PFSK-1 (cell line): ENCODE measurements at regions not wholly inside any gene's neighbourhood (a gene's known extent, or its start where the extent isn't known, plus 50 kb on each side); places are given as distances from the start of the nearest gene placed in this dataset.

ENCODE experiments used
- FOXP2 ChIP-seq: optimal IDR thresholded peaks from 2 replicates; pipeline ENCODE3; 2011; ENCODE audit warnings: borderline replicate concordance, control low read depth, inconsistent platforms; ENCODE audit not compliant: insufficient read depth; ENCODE audit errors: extremely low read length, extremely low read depth
- POLR2AphosphoS5 ChIP-seq: IDR thresholded peaks from 2 replicates; pipeline ENCODE4 v1.6.1; 2012; ENCODE audit warnings: low read depth, mild to moderate bottlenecking, control low read depth, low read length, moderate library complexity
- SIN3A ChIP-seq: IDR thresholded peaks from 2 replicates; pipeline ENCODE4 v1.6.1; 2012; ENCODE audit warnings: mild to moderate bottlenecking, low read length, moderate library complexity, borderline replicate concordance; ENCODE audit not compliant: insufficient read depth
- TAF1 ChIP-seq: IDR thresholded peaks from 2 replicates; pipeline ENCODE4 v1.6.1; 2012; ENCODE audit warnings: low read length, control low read depth, borderline replicate concordance; ENCODE audit not compliant: insufficient read depth
- TF ChIP-seq, protein P1 (sequence below), 2 experiments: IDR thresholded peaks; 2 replicates each; pipeline versions ENCODE4 v1.6.1 to v1.8.0; 2011 to 2012; ENCODE audit warnings: low read depth in 2 of 2, low read length in 2 of 2, control low read depth in 1 of 2, inconsistent platforms in 1 of 2, mild to moderate bottlenecking in 1 of 2, moderate library complexity in 1 of 2; ENCODE audit not compliant: insufficient read depth in 1 of 2

DNA sequence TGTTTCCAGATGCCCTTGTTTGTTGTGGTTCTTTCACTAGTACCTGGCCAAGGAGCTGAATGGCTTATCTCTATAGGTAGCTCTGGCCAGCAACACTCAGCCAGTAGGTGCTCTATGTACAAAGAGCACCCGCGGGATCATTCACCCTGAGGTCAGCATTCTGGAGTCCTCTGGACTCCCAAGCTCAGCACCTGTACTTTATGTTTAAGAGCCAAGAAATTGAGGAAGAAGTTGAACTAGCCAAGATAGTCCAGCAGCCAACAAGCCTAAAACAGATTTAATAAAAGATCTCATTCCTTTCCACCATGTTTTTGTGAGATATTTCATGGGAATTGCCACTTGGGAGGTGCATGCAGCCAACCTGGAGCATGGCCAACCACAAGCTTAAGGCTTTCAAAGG, 242.6 kb upstream of the PAPPA start:
- TF ChIP-seq FOXP2 (no peak), SIN3A (no peak), POLR2AphosphoS5 (no peak), TAF1 (no peak)
- TF ChIP-seq, protein P1, sequence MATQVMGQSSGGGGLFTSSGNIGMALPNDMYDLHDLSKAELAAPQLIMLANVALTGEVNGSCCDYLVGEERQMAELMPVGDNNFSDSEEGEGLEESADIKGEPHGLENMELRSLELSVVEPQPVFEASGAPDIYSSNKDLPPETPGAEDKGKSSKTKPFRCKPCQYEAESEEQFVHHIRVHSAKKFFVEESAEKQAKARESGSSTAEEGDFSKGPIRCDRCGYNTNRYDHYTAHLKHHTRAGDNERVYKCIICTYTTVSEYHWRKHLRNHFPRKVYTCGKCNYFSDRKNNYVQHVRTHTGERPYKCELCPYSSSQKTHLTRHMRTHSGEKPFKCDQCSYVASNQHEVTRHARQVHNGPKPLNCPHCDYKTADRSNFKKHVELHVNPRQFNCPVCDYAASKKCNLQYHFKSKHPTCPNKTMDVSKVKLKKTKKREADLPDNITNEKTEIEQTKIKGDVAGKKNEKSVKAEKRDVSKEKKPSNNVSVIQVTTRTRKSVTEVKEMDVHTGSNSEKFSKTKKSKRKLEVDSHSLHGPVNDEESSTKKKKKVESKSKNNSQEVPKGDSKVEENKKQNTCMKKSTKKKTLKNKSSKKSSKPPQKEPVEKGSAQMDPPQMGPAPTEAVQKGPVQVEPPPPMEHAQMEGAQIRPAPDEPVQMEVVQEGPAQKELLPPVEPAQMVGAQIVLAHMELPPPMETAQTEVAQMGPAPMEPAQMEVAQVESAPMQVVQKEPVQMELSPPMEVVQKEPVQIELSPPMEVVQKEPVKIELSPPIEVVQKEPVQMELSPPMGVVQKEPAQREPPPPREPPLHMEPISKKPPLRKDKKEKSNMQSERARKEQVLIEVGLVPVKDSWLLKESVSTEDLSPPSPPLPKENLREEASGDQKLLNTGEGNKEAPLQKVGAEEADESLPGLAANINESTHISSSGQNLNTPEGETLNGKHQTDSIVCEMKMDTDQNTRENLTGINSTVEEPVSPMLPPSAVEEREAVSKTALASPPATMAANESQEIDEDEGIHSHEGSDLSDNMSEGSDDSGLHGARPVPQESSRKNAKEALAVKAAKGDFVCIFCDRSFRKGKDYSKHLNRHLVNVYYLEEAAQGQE (IDR thresholded peaks at IDR 0.05; ENCODE audit: insufficient read depth in 1 of 2, low read depth in 2 of 2, low read length in 2 of 2), result no peak

DNA sequence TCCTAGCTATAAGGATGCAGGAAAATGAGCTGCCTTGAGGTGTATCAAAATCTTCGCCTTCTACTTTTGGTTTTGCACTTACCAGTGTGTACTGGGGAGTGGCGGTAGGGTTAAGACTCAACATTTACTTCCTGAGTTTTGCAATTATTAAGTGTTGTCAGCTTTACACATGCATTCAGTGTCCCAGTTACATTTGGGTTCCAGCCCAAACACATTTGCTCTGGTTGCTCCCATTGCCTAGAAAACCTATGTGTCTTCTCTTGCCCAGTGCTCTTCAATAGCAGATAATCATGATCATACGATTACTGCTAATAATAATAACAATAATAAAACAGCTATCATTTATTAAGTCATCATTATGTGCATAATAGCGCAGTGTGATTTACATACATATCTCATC, 241.5 kb upstream of the PAPPA start:
- TF ChIP-seq, protein P1 (IDR thresholded peaks at IDR 0.05; ENCODE audit: insufficient read depth in 1 of 2, low read depth in 2 of 2, low read length in 2 of 2), result no peak
- TF ChIP-seq TAF1, result no peak
- no peak for TF ChIP-seq SIN3A
- TF ChIP-seq POLR2AphosphoS5, result no peak
- TF ChIP-seq FOXP2, result no peak

DNA sequence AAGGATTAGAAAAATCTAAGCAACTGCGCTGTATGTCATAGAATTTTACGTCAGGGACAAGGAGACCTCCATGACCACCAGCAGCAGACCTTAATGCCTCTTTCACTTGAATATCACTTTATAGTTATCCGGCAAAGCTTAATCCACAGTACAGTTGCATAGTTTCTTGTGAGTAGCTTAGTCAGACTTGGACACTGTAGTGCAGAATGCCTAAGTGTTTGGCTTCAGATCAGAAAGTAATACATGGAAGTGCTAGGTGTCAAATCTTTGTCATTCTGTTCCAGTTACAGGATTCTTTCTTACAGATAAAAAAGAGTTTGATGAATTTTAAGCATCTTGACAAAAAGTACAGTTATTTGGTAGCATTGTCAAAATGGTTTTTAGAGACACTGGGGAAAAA, 239.9 kb upstream of the PAPPA start:
- no peak for TF ChIP-seq TAF1

DNA sequence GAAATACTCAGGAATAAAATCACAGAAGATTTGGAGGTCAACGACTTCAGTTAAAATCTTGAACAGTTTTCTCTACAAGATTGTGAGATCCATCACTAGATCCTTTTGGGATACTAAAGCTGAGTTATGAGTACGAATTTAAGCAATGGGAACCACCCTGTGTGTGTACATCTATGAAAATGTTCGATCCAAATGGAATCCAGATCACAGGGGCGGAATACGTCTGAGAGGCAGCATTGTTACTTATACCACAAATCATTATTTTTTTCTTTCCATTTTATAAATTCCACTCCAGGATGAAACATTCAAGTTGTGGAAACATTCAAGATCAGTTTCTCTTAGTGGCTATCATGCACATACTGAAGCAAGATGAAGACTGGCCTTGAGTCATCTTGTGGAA, 239.3 kb upstream of the PAPPA start:
- no peak for TF ChIP-seq FOXP2
- no peak for TF ChIP-seq POLR2AphosphoS5
- TF ChIP-seq, protein P1 (IDR thresholded peaks at IDR 0.05; ENCODE audit: insufficient read depth in 1 of 2, low read depth in 2 of 2, low read length in 2 of 2), result no peak
- no peak for TF ChIP-seq TAF1
- no peak for TF ChIP-seq SIN3A

DNA sequence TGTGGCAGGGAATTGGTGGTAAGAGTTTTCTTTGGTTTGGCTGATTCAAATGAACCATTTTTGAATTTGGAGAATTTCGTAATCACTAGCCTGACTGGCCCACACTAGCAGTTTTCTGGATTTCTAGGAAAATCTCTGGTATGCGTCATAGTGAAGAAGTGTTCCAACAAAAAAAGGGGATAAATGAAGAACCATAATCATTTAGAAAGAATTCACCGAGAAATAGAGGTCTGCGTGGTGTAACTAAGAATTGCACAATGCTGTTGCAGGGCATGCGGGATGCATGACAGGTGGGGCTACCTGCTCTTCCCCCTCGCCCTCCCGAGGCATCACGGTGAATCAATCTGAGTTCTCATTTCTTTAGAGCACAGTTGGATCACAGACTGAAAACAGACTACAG, 232.3 kb upstream of the PAPPA start:
- TF ChIP-seq, protein P1 (IDR thresholded peaks at IDR 0.05; ENCODE audit: insufficient read depth in 1 of 2, low read depth in 2 of 2, low read length in 2 of 2), result no peak
- TF ChIP-seq POLR2AphosphoS5 (no peak), SIN3A (no peak), TAF1 (no peak), FOXP2 (no peak)

DNA sequence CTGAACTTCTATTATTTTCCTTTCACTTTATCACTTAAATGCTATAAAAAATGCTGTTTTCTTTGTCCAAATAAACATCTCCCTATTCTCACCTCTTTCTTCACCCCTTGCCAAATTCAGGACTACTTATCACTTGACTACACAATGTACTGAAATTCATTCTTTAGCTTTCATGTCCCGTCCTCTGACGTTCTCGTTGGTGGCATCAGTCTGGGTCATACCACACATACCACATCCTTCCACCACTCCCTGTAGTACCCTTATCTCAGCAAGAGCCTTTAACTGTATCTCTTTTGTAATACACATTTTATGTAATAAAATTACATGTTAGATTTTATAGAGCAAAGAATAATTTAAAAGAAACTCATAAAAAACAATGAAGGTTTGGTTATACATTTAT, 231.1 kb upstream of the PAPPA start:
- TF ChIP-seq FOXP2 (no peak), TAF1 (no peak), POLR2AphosphoS5 (no peak), SIN3A (no peak)
- TF ChIP-seq, protein P1 (IDR thresholded peaks at IDR 0.05; ENCODE audit: insufficient read depth in 1 of 2, low read depth in 2 of 2, low read length in 2 of 2), result no peak
